ENCODE measurements at regions not wholly inside any gene's neighbourhood (a gene's known extent, or its start where the extent isn't known, plus 50 kb on each side); places are given as distances from the start of the nearest gene placed in this dataset.

- no peak for TF ChIP-seq CTCF (conservative IDR thresholded peaks at IDR 0.05; ENCODE audit: low read depth, low read length)
- no peak for TF ChIP-seq EZH2 (IDR thresholded peaks at IDR 0.05; ENCODE audit: borderline replicate concordance, low read depth, low read length, poor library complexity, severe bottlenecking)
Observed at GRCh38 chr21:16585896-16586295, 856.1 kb downstream of the USP25 start.

All from A673 (cell line).